Caco-2 (cell line): ENCODE measurements at regions not wholly inside any gene's neighbourhood (a gene's known extent, or its start where the extent isn't known, plus 50 kb on each side); places are given as distances from the start of the nearest gene placed in this dataset.

Experiments
- BruUV-seq: library from RNA; stranded (reverse); fragments of 400-500 nt; replicated peaks from 2 replicates; lab custom pipeline; 2021; lab: Mats Ljungman, UMichigan
- CTCF ChIA-PET: fragments of 300-600 bp; sonication (Branson Sonifier 250); formaldehyde crosslinking; loops from one replicate; lab custom pipeline; 2022; ENCODE audit warnings: antibody characterized with exemption; lab: Charles Lee
- POLR2A ChIA-PET: fragments of 300-600 bp; sonication (Branson Sonifier 250); formaldehyde crosslinking; loops from one replicate; lab custom pipeline; 2022; ENCODE audit warnings: antibody characterized with exemption; lab: Charles Lee
- DNase-seq, 2 experiments: peaks; one replicate each; pipeline versions ENCODE4 v3.0.0 to v3.0.0-alpha.2; 2020 to 2022
- H3K27me3 ChIP-seq: replicated peaks from 2 replicates; pipeline ENCODE4 v1.6.0; 2011; ENCODE audit warnings: low read length; ENCODE audit not compliant: control insufficient read depth, insufficient read depth
- H3K36me3 ChIP-seq: 2 replicates; pipeline ENCODE4 v1.5.1; 2011; ENCODE audit warnings: low read length; ENCODE audit not compliant: control insufficient read depth, insufficient read depth
- H3K4me1 ChIP-seq: fragments of 250-450 bp; sonication (Bioruptor Pico); 2 replicates; pipeline ENCODE4 v1.5.1; 2020; ENCODE audit warnings: mild to moderate bottlenecking
- H3K4me3 ChIP-seq: 2 replicates; pipeline ENCODE4 v1.5.1; 2011; ENCODE audit warnings: low read depth, mild to moderate bottlenecking, control low read depth, low read length
- H3K9me3 ChIP-seq: fragments of 250-450 bp; sonication (Bioruptor Pico); 2 replicates; pipeline ENCODE4 v1.5.1; 2020; ENCODE audit warnings: mild to moderate bottlenecking, moderate library complexity
- H3K27ac Mint-ChIP-seq: one replicate; pipeline ENCODE4 v1.8.0; 2022; ENCODE audit warnings: mixed read lengths; ENCODE audit not compliant: unreplicated experiment
- H3K27me3 Mint-ChIP-seq: one replicate; pipeline ENCODE4 v1.8.0; 2022; ENCODE audit warnings: mixed read lengths; ENCODE audit not compliant: insufficient read depth, unreplicated experiment
- H3K36me3 Mint-ChIP-seq: one replicate; pipeline ENCODE4 v1.8.0; 2022; ENCODE audit warnings: mild to moderate bottlenecking, mixed read lengths; ENCODE audit not compliant: insufficient read depth, unreplicated experiment
- H3K4me1 Mint-ChIP-seq: one replicate; pipeline ENCODE4 v1.8.0; 2022; ENCODE audit warnings: low read depth, mixed read lengths; ENCODE audit not compliant: unreplicated experiment
- H3K4me3 Mint-ChIP-seq: one replicate; pipeline ENCODE4 v1.8.0; 2022; ENCODE audit warnings: mild to moderate bottlenecking, moderate library complexity, mixed read lengths; ENCODE audit not compliant: unreplicated experiment
- H3K9me3 Mint-ChIP-seq: one replicate; pipeline ENCODE4 v1.8.0; 2022; ENCODE audit warnings: mixed read lengths; ENCODE audit not compliant: unreplicated experiment
- intact Hi-C: fragments of 100-400 bp; cut with micrococcal nuclease; formaldehyde crosslinking; loops from one replicate; pipeline ENCODE4 v1.10.0; 2022; ENCODE audit not compliant: unreplicated experiment
- TF ChIP-seq, protein P1 (sequence below), 2 experiments: fragments of 200-600 bp in 1 of 2; IDR thresholded peaks; 1 replicate in 1 of 2; 2 replicates in 1 of 2; pipeline versions ENCODE4 v1.5.1 to v1.8.0; 2011 to 2022; ENCODE audit warnings: antibody characterized with exemption in 1 of 2, control low read depth in 1 of 2, inconsistent platforms in 1 of 2, low read depth in 1 of 2, low read length in 1 of 2, mild to moderate bottlenecking in 1 of 2, moderate library complexity in 1 of 2; ENCODE audit not compliant: insufficient read depth in 1 of 2, severe bottlenecking in 1 of 2, unreplicated experiment in 1 of 2

DNA sequence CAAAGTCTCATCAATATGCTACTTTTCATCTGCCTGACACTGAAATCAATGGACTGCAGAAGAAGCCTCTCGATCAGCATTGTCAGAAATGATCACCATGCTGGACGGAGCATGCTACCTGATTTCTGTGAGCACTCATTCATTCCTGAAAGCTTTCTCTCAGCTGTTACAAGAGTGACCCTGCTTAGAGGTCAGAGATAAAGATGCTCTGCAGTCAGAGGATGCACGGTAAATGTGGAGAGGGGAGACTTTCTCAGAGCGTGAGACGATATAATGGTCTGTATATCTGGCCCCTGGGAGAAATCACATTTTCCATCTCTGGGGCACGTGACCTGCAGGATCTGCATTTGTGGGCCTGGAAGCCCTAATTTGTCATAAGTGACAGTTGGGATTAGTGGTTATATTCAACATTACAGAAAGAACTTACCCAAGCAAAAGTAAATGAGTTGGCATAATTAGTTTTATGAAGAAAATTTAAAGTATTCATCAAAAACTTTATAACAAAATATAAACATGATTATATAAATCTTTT lies 125.6 kb upstream of the TTC29 start:
- BruUV-seq, result no TSS peak
- Mint-ChIP-seq H3K36me3 (no peaks in the 10 kb centered on the region), H3K4me3 (no peak overlapping the region), H3K9me3 (no peaks in the 10 kb centered on the region), H3K4me1 (no peaks in the 10 kb centered on the region), H3K27ac (no peak overlapping the region), H3K27me3 (no peaks in the 10 kb centered on the region)
- Histone ChIP-seq H3K4me3 (no peak overlapping the region), H3K4me1 (no peaks in the 10 kb centered on the region), H3K27me3 (no peaks in the 10 kb centered on the region), H3K9me3 (no peaks in the 10 kb centered on the region; the same call in 1 of the 2 replicates), H3K36me3 (no peaks in the 10 kb centered on the region)
- POLR2A ChIA-PET, result no interaction called here
- DNase-seq, result no peak
- TF ChIP-seq, protein P1, sequence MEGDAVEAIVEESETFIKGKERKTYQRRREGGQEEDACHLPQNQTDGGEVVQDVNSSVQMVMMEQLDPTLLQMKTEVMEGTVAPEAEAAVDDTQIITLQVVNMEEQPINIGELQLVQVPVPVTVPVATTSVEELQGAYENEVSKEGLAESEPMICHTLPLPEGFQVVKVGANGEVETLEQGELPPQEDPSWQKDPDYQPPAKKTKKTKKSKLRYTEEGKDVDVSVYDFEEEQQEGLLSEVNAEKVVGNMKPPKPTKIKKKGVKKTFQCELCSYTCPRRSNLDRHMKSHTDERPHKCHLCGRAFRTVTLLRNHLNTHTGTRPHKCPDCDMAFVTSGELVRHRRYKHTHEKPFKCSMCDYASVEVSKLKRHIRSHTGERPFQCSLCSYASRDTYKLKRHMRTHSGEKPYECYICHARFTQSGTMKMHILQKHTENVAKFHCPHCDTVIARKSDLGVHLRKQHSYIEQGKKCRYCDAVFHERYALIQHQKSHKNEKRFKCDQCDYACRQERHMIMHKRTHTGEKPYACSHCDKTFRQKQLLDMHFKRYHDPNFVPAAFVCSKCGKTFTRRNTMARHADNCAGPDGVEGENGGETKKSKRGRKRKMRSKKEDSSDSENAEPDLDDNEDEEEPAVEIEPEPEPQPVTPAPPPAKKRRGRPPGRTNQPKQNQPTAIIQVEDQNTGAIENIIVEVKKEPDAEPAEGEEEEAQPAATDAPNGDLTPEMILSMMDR (IDR thresholded peaks at IDR 0.05; ENCODE audit: insufficient read depth in 1 of 2, low read depth in 1 of 2, low read length in 1 of 2, severe bottlenecking in 1 of 2, unreplicated experiment in 1 of 2), result no peak
- intact Hi-C loops, result no loop called here
- CTCF ChIA-PET, result no interaction called here

DNA sequence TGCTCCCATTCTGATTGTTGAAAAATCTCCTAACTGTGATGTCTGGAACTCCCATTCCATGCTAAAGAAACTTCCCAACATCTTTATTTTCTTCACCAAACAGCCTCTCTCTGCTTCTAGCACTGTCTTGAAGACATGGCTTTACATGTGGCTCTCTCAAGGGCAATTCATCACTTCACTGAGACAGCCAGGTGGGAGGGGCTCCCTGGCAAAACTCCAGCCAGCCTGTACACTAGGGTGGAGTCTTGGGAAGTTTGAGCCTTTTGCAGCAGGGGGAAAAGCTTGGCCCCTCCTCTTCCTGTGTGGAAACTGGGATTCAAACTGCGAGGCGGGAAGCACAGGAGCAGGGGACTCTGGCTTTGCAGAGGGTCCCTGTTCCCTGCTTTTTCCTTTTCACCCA lies 130.5 kb upstream of the TTC29 start:
- POLR2A ChIA-PET, result no interaction called here

DNA sequence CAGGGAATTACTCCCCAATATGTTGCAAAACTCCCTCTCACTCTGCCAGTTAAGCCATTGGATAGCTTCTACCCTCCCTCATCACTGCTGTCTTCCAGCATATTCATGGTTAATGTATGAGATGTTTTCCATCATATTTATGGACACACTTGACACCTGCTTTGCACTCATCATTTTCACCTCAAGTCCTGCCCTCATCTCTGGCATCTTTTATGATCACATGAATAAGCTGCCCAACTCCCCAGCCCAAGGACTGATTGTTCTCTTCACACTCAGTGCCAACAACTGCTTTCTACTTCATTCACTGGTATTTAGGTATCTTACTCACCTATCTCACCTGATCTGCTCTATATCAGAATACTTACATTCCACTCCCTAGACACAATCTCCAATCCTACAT lies 131.1 kb upstream of the TTC29 start:
- no peak overlapping the region for H3K4me3 Mint-ChIP-seq
- no TSS peak for BruUV-seq
- TF ChIP-seq, protein P1 (IDR thresholded peaks at IDR 0.05; ENCODE audit: insufficient read depth in 1 of 2, low read depth in 1 of 2, low read length in 1 of 2, severe bottlenecking in 1 of 2, unreplicated experiment in 1 of 2), result no peak
- POLR2A ChIA-PET, result no interaction called here
- H3K4me1 ChIP-seq, result no peaks in the 10 kb centered on the region
- H3K27me3 ChIP-seq, result no peaks in the 10 kb centered on the region
- CTCF ChIA-PET, result no interaction called here
- no peaks in the 10 kb centered on the region for H3K4me1 Mint-ChIP-seq
- no peak for DNase-seq
- peaks cover 17% of the 10 kb centered on the region for H3K27me3 Mint-ChIP-seq
- no peaks in the 10 kb centered on the region for H3K36me3 Mint-ChIP-seq
- H3K9me3 ChIP-seq, result no peaks in the 10 kb centered on the region; the same call in 1 of the 2 replicates
- H3K4me3 ChIP-seq, result no peak overlapping the region
- H3K36me3 ChIP-seq, result no peaks in the 10 kb centered on the region
- intact Hi-C loops, result no loop called here
- H3K9me3 Mint-ChIP-seq, result no peaks in the 10 kb centered on the region
- H3K27ac Mint-ChIP-seq, result no peak overlapping the region

More for the DNA sequence above, 130.5 kb upstream of the TTC29 start:
- H3K9me3 ChIP-seq, result no peaks in the 10 kb centered on the region; the same call in 1 of the 2 replicates
- H3K4me3 ChIP-seq, result no peak overlapping the region
- Mint-ChIP-seq H3K9me3 (no peaks in the 10 kb centered on the region), H3K27ac (no peak overlapping the region), H3K4me1 (no peaks in the 10 kb centered on the region), H3K27me3 (peaks cover 15% of the 10 kb centered on the region), H3K4me3 (no peak overlapping the region), H3K36me3 (no peaks in the 10 kb centered on the region)
- CTCF ChIA-PET, result no interaction called here
- no peaks in the 10 kb centered on the region for H3K36me3 ChIP-seq
- no peaks in the 10 kb centered on the region for H3K4me1 ChIP-seq
- DNase-seq, result no peak
- TF ChIP-seq, protein P1 (IDR thresholded peaks at IDR 0.05; ENCODE audit: insufficient read depth in 1 of 2, low read depth in 1 of 2, low read length in 1 of 2, severe bottlenecking in 1 of 2, unreplicated experiment in 1 of 2), result no peak
- no peaks in the 10 kb centered on the region for H3K27me3 ChIP-seq
- intact Hi-C loops, result no loop called here
- BruUV-seq, result no TSS peak
